CD14-positive monocyte (primary cell): ENCODE measurements at regions not wholly inside any gene's neighbourhood (a gene's known extent, or its start where the extent isn't known, plus 50 kb on each side); places are given as distances from the start of the nearest gene placed in this dataset.

Experiments used
- DNase-seq, 3 donors: peaks; one replicate each; pipeline ENCODE4 v3.0.0-alpha.2; 2011 to 2022
- H2AFZ ChIP-seq: 2 replicates; pipeline ENCODE4 v1.6.0; 2012; ENCODE audit warnings: mild to moderate bottlenecking, low read depth, low read length, inconsistent platforms; ENCODE audit not compliant: insufficient read depth, poor library complexity, severe bottlenecking
- H3K27ac ChIP-seq, 2 donors: 1 replicate in 1 of 2; 2 replicates in 1 of 2; pipeline ENCODE4 v1.5.1; 2012 to 2013; ENCODE audit warnings: low read length in 2 of 2, control low read depth in 1 of 2, inconsistent platforms in 1 of 2, low read depth in 1 of 2, mild to moderate bottlenecking in 1 of 2
- H3K27me3 ChIP-seq, 2 donors: one replicate each; pipeline versions ENCODE4 v1.6.0 to v1.6.1; 2011 to 2013; ENCODE audit warnings: low read length in 2 of 2; ENCODE audit not compliant: control insufficient read depth in 2 of 2, insufficient read depth in 2 of 2
- H3K36me3 ChIP-seq, 2 donors: replicated peaks in 1 of 2; 1 replicate in 1 of 2; 2 replicates in 1 of 2; pipeline versions ENCODE4 v1.5.1 to v1.6.1; 2012 to 2013; ENCODE audit warnings: low read length in 2 of 2, control low read depth in 1 of 2, inconsistent platforms in 1 of 2, mild to moderate bottlenecking in 1 of 2; ENCODE audit not compliant: insufficient read depth in 2 of 2, control insufficient read depth in 1 of 2
- H3K4me1 ChIP-seq, 2 donors: 1 replicate in 1 of 2; 2 replicates in 1 of 2; pipeline versions ENCODE4 v1.5.1 to v1.6.1; 2012 to 2013; ENCODE audit warnings: low read length in 2 of 2, control low read depth in 1 of 2, inconsistent platforms in 1 of 2, mild to moderate bottlenecking in 1 of 2, moderate library complexity in 1 of 2; ENCODE audit not compliant: insufficient read depth in 2 of 2, control insufficient read depth in 1 of 2
- H3K4me2 ChIP-seq: replicated peaks from 2 replicates; pipeline ENCODE3; 2012; ENCODE audit warnings: low read length, moderate library complexity, mild to moderate bottlenecking; ENCODE audit not compliant: poor library complexity, severe bottlenecking; ENCODE audit errors: extremely low read depth
- H3K4me3 ChIP-seq, 3 experiments: fragments of 200-600 bp in 1 of 3; sonication (generic) in 1 of 3; replicated peaks in 1 of 3; 1 replicate in 2 of 3; 2 replicates in 1 of 3; pipeline ENCODE4 v1.5.1; 2011 to 2013; ENCODE audit warnings: low read length in 3 of 3, mild to moderate bottlenecking in 3 of 3, control low read depth in 2 of 3, low read depth in 2 of 3, inconsistent platforms in 1 of 3, moderate library complexity in 1 of 3
- H3K79me2 ChIP-seq: 2 replicates; pipeline ENCODE4 v1.6.0; 2012; ENCODE audit warnings: mild to moderate bottlenecking, control low read depth, inconsistent platforms, low read length, moderate library complexity; ENCODE audit not compliant: insufficient read depth
- H3K9ac ChIP-seq: 2 replicates; pipeline ENCODE4 v1.6.0; 2017; ENCODE audit warnings: low read length, mild to moderate bottlenecking; ENCODE audit not compliant: insufficient read depth, poor library complexity, severe bottlenecking
- H3K9me3 ChIP-seq, 2 donors: replicated peaks in 1 of 2; 1 replicate in 1 of 2; 2 replicates in 1 of 2; pipeline versions ENCODE4 v1.5.1 to v1.6.1; 2012 to 2013; ENCODE audit warnings: low read length in 2 of 2, control low read depth in 1 of 2; ENCODE audit not compliant: control insufficient read depth in 1 of 2, insufficient read depth in 1 of 2
- H4K20me1 ChIP-seq: 2 replicates; pipeline ENCODE4 v1.6.0; 2012; ENCODE audit warnings: mild to moderate bottlenecking, low read length, control low read depth, moderate library complexity; ENCODE audit not compliant: insufficient read depth
- H3K27ac Mint-ChIP-seq, 7 donors: one replicate each; pipeline ENCODE4 v1.8.0; 2020; ENCODE audit warnings: mild to moderate bottlenecking in 7 of 7, mixed read lengths in 7 of 7, moderate library complexity in 6 of 7, inconsistent platforms in 2 of 7
- H3K27me3 Mint-ChIP-seq, 3 donors: one replicate each; pipeline ENCODE4 v1.8.0; 2021 to 2022; ENCODE audit warnings: low read depth in 3 of 3, mild to moderate bottlenecking in 3 of 3, mixed read lengths in 3 of 3, moderate library complexity in 3 of 3, inconsistent platforms in 1 of 3
- H3K36me3 Mint-ChIP-seq, 2 donors: one replicate each; pipeline ENCODE4 v1.8.0; 2020; ENCODE audit warnings: mixed read lengths in 2 of 2, inconsistent platforms in 1 of 2, mild to moderate bottlenecking in 1 of 2
- H3K4me1 Mint-ChIP-seq: one replicate; pipeline ENCODE4 v1.8.0; 2020; ENCODE audit warnings: mild to moderate bottlenecking, mixed read lengths
- H3K4me3 Mint-ChIP-seq, 2 donors: one replicate each; pipeline ENCODE4 v1.8.0; 2020; ENCODE audit warnings: mild to moderate bottlenecking in 2 of 2, mixed read lengths in 2 of 2, moderate library complexity in 1 of 2
- H3K9me3 Mint-ChIP-seq, 7 donors: one replicate each; pipeline ENCODE4 v1.8.0; 2020 to 2022; ENCODE audit warnings: mixed read lengths in 7 of 7, mild to moderate bottlenecking in 6 of 7, moderate library complexity in 6 of 7, inconsistent platforms in 2 of 7
- WGBS: methylation state at CpG from one replicate; pipeline ENCODE4 v1.1.5; 2013; ENCODE audit warnings: missing lambda C conversion rate; ENCODE audit not compliant: insufficient coverage; 5-methylcytosine and 5-hydroxymethylcytosine counted together
- intact Hi-C, 2 donors: fragments of 100-400 bp; cut with micrococcal nuclease; formaldehyde crosslinking; loops; one replicate each; pipeline versions ENCODE4 v1.15.0 to v1.15.1; 2023
- TF ChIP-seq, protein P1 (sequence below): fragments of 200-600 bp; IDR thresholded peaks from one replicate; pipeline ENCODE4 v1.8.0; 2022; ENCODE audit warnings: antibody characterized with exemption, mild to moderate bottlenecking

DNA sequence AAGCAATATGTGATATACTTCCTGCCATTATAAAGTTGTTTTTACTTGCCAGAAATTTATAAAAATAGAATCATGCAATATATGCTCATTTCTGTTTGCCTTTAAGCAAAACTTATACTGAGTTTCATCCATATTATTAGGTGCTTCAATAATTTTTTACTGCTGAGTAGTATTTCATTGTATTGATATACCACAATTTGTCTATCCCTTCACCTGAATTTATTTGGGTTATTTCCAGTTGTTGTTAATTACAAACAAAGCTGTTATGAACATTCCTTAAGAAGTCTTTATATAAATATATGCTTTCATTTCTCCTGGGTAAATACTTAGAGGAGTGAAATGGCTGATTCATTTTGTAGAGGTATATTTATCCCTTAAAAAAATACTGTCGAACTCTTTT lies 864.1 kb downstream of the HACE1 start:
- no peak overlapping the region for H3K4me3 Mint-ChIP-seq
- Histone ChIP-seq H3K4me2 (no peak overlapping the region), H3K27me3 (no peaks in the 10 kb centered on the region), H2AFZ (no peak overlapping the region), H4K20me1 (no peaks in the 10 kb centered on the region), H3K4me3 (no peak overlapping the region), H3K9me3 (no peaks in the 10 kb centered on the region), H3K79me2 (no peaks in the 10 kb centered on the region), H3K27ac (no peak overlapping the region), H3K9ac (no peak overlapping the region), H3K4me1 (no peaks in the 10 kb centered on the region), H3K36me3 (no peaks in the 10 kb centered on the region)
- H3K27ac Mint-ChIP-seq, result no peak overlapping the region
- no peaks in the 10 kb centered on the region for H3K4me1 Mint-ChIP-seq
- intact Hi-C loops, result no loop called here
- TF ChIP-seq, protein P1, sequence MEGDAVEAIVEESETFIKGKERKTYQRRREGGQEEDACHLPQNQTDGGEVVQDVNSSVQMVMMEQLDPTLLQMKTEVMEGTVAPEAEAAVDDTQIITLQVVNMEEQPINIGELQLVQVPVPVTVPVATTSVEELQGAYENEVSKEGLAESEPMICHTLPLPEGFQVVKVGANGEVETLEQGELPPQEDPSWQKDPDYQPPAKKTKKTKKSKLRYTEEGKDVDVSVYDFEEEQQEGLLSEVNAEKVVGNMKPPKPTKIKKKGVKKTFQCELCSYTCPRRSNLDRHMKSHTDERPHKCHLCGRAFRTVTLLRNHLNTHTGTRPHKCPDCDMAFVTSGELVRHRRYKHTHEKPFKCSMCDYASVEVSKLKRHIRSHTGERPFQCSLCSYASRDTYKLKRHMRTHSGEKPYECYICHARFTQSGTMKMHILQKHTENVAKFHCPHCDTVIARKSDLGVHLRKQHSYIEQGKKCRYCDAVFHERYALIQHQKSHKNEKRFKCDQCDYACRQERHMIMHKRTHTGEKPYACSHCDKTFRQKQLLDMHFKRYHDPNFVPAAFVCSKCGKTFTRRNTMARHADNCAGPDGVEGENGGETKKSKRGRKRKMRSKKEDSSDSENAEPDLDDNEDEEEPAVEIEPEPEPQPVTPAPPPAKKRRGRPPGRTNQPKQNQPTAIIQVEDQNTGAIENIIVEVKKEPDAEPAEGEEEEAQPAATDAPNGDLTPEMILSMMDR, result no peak
- H3K9me3 Mint-ChIP-seq, result peaks cover 0 to 3% (median 0%) of the 10 kb centered on the region in 7 donors
- no peaks in the 10 kb centered on the region for H3K36me3 Mint-ChIP-seq
- peaks cover 0 to 2% (median 0%) of the 10 kb centered on the region in 3 donors for H3K27me3 Mint-ChIP-seq
- no peak for DNase-seq
- no CpG with 5 or more reads among the region's 1 CpG for WGBS

DNA sequence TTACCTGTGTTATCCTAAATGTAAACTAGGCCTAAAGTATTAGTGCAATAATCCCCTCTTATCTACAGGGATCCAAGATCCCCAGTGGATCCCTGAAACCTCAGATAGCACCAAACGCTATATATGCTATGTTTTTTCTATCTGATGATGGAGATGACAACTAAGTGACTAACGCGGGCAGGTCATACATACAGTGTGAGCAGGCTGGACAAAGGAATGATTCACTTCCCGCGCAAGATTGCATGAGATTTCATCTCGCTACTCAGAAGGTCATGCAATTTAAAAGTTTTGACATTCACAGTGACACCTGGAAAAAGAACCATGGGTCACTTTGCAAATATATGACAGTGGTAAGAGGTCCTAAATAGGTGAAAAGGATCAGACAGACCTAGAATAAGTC lies 875.9 kb downstream of the HACE1 start:
- Mint-ChIP-seq H3K9me3 (no peaks in the 10 kb centered on the region), H3K4me1 (no peaks in the 10 kb centered on the region), H3K27ac (no peak overlapping the region), H3K4me3 (no peak overlapping the region), H3K36me3 (no peaks in the 10 kb centered on the region), H3K27me3 (peaks cover 0 to 2% (median 0%) of the 10 kb centered on the region in 3 donors)
- Histone ChIP-seq H2AFZ (no peak overlapping the region), H3K79me2 (no peaks in the 10 kb centered on the region), H3K4me1 (no peaks in the 10 kb centered on the region), H3K4me3 (no peak overlapping the region), H3K4me2 (no peak overlapping the region), H4K20me1 (no peaks in the 10 kb centered on the region), H3K27ac (no peak overlapping the region), H3K9me3 (no peaks in the 10 kb centered on the region), H3K27me3 (no peaks in the 10 kb centered on the region), H3K36me3 (no peaks in the 10 kb centered on the region), H3K9ac (no peak overlapping the region)
- intact Hi-C loops, result no loop called here
- 97% methylated on average over 6 of the region's 6 CpGs for WGBS
- DNase-seq, result no peak
- TF ChIP-seq, protein P1, result no peak
